GM23338 (cell line): ENCODE measurements at regions not wholly inside any gene's neighbourhood (a gene's known extent, or its start where the extent isn't known, plus 50 kb on each side); places are given as distances from the start of the nearest gene placed in this dataset.

ENCODE experiments used
- EZH2 ChIP-seq: fragments of 200-600 bp; sonication (generic); IDR thresholded peaks from one replicate; pipeline ENCODE4 v1.8.0; 2017; ENCODE audit warnings: antibody characterized with exemption, mild to moderate bottlenecking, low read depth; ENCODE audit not compliant: unreplicated experiment
- EZH2phosphoT487 ChIP-seq: fragments of 200-600 bp; sonication (generic); IDR thresholded peaks from one replicate; pipeline ENCODE4 v1.8.1; 2018; ENCODE audit warnings: antibody characterized with exemption; ENCODE audit not compliant: unreplicated experiment
- JUNB ChIP-seq: IDR thresholded peaks from one replicate; pipeline ENCODE4 v1.6.1; 2016; ENCODE audit warnings: antibody characterized with exemption; ENCODE audit not compliant: unreplicated experiment
- POLR2AphosphoS5 ChIP-seq: IDR thresholded peaks from 2 replicates; pipeline ENCODE4 v1.6.1; 2016; ENCODE audit warnings: antibody characterized with exemption, low read depth
- ZNF114 ChIP-seq: fragments of 250-450 bp; sonication (Bioruptor Pico); IDR thresholded peaks from 2 replicates; pipeline ENCODE4 v1.5.0; 2020; ENCODE audit warnings: mild to moderate bottlenecking, moderate library complexity
- TF ChIP-seq, protein P1 (sequence below), 2 experiments: fragments of 200-600 bp in 1 of 2; sonication (generic) in 1 of 2; conservative IDR thresholded peaks; 2 replicates each; pipeline versions ENCODE4 v1.5.1 to v1.6.1; 2016 to 2017; ENCODE audit warnings: antibody characterized with exemption in 2 of 2, low read depth in 2 of 2, mild to moderate bottlenecking in 2 of 2, moderate library complexity in 1 of 2

DNA sequence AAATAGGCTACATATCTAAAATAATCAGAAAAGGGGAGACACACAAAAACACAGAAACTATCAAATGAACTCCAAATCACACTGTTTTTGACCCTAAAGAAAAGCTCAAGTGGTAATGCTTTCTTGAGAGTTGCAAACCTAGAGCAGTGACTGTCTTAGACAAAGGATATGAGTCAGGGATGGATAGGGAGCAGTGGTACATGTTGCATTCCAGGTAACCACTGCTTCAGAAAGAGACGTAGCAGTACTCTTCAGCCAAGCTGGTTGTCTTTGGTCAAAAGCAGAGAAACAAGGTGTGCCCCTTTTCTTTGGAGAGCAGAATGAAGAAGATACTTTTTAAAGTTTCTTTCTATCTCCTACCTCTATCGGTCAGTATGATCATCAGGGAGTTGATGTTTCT, 1003.6 kb downstream of the CDH9 start:
- TF ChIP-seq, protein P1, sequence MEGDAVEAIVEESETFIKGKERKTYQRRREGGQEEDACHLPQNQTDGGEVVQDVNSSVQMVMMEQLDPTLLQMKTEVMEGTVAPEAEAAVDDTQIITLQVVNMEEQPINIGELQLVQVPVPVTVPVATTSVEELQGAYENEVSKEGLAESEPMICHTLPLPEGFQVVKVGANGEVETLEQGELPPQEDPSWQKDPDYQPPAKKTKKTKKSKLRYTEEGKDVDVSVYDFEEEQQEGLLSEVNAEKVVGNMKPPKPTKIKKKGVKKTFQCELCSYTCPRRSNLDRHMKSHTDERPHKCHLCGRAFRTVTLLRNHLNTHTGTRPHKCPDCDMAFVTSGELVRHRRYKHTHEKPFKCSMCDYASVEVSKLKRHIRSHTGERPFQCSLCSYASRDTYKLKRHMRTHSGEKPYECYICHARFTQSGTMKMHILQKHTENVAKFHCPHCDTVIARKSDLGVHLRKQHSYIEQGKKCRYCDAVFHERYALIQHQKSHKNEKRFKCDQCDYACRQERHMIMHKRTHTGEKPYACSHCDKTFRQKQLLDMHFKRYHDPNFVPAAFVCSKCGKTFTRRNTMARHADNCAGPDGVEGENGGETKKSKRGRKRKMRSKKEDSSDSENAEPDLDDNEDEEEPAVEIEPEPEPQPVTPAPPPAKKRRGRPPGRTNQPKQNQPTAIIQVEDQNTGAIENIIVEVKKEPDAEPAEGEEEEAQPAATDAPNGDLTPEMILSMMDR (conservative IDR thresholded peaks at IDR 0.05; ENCODE audit: low read depth in 2 of 2): no peak
- no peak for TF ChIP-seq EZH2
- TF ChIP-seq POLR2AphosphoS5: no peak
- TF ChIP-seq EZH2phosphoT487: no peak
- TF ChIP-seq JUNB: no peak
- no peak for TF ChIP-seq ZNF114 (CRISPR knock-in tag)
